ENCODE measurements at regions not wholly inside any gene's neighbourhood (a gene's known extent, or its start where the extent isn't known, plus 50 kb on each side); places are given as distances from the start of the nearest gene placed in this dataset.

DNA sequence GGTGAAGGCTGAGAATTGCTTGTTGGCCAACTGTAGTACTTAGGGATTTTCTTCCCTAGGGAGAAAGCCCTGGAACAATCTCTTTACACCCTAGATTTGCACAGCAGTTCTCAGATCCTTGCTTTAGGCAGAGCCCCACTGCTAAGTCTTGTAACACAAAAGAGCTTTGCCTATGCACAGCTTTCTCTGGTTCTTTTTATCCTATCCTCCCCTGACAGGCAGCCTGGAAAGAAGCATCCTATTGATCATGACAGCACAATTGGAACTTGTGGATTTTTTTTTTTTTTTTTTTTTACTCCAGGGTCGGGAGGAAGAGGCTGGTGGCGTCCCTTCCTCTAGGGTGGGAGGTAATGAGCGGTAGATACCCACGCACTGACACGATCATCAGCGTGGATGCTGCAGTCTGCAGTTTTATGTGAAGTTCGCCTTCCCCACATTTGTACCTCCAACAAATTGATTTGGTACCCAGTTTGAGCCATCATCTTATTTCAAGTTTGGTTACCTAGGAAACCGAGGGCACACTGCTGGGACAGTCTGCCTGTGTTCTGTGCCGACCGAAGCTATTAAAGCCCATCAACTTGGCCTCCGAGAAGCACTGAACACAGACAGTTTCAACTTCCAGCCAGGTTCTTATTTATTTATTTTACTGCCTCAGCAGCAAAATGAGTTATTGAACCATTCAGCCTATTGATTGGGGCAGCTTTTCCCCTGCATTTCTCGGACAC, 110.1 kb downstream of the NRN1 start:
- no peak for DNase-seq
- H3K9me3 ChIP-seq (ENCODE audit: control insufficient read depth, insufficient read depth, low read length), result no peaks in the 10 kb centered on the region
- intact Hi-C loops (cut with micrococcal nuclease), result no loop called here
- no peak overlapping the region for H3K4me3 ChIP-seq (ENCODE audit: low read length)
- TF ChIP-seq, protein P1, sequence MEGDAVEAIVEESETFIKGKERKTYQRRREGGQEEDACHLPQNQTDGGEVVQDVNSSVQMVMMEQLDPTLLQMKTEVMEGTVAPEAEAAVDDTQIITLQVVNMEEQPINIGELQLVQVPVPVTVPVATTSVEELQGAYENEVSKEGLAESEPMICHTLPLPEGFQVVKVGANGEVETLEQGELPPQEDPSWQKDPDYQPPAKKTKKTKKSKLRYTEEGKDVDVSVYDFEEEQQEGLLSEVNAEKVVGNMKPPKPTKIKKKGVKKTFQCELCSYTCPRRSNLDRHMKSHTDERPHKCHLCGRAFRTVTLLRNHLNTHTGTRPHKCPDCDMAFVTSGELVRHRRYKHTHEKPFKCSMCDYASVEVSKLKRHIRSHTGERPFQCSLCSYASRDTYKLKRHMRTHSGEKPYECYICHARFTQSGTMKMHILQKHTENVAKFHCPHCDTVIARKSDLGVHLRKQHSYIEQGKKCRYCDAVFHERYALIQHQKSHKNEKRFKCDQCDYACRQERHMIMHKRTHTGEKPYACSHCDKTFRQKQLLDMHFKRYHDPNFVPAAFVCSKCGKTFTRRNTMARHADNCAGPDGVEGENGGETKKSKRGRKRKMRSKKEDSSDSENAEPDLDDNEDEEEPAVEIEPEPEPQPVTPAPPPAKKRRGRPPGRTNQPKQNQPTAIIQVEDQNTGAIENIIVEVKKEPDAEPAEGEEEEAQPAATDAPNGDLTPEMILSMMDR (IDR thresholded peaks at IDR 0.05), result no peak
- Mint-ChIP-seq H3K9me3 (no peaks in the 10 kb centered on the region), H3K4me3 (no peak overlapping the region), H3K36me3 (no peaks in the 10 kb centered on the region), H3K4me1 (peaks cover 23 to 24% of the 10 kb centered on the region in 2 donors), H3K27me3 (ENCODE audit: low read depth in 2 of 2) (peaks cover 0 to 3% of the 10 kb centered on the region in 2 donors), H3K27ac (no peak overlapping the region)
- H3K27ac ChIP-seq (ENCODE audit: low read length), result no peak overlapping the region
- H3K4me1 ChIP-seq (ENCODE audit: control insufficient read depth, insufficient read depth, low read length), result peaks cover 10% of the 10 kb centered on the region
- no peaks in the 10 kb centered on the region for H3K27me3 ChIP-seq (ENCODE audit: control insufficient read depth, insufficient read depth, low read length)
- ATAC-seq, result no peak
- 90% methylated on average over 12 of the region's 12 CpGs for WGBS (ENCODE audit: insufficient coverage)
- H3K36me3 ChIP-seq (ENCODE audit: control insufficient read depth, insufficient read depth, low read length), result no peaks in the 10 kb centered on the region

DNA sequence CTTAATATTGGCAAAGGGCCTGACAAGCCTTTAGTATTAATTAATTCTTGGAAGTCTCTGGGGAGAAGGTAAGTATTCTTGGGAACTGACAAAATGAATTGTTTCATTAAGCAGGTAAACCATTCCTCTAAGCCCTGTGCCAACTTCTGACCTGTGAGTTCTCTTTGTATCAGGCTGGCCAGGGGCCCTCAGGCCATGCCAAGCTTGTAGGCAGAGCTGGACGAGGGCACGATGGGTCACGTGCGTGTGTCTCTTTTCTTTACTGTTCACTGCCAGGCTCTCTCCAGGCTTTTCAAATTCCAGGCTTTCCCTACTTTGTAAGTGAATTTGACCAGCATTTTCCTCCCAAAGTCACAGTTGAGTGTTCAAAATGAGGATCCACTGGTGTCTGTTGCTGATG, 112.4 kb downstream of the NRN1 start:
- no peak overlapping the region for H3K4me3 ChIP-seq (ENCODE audit: low read length)
- 95% methylated on average over 4 of the region's 4 CpGs for WGBS (ENCODE audit: insufficient coverage)
- no peaks in the 10 kb centered on the region for H3K36me3 ChIP-seq (ENCODE audit: control insufficient read depth, insufficient read depth, low read length)
- Mint-ChIP-seq H3K9me3 (no peaks in the 10 kb centered on the region), H3K27me3 (ENCODE audit: low read depth in 2 of 2) (peaks cover 0 to 3% of the 10 kb centered on the region in 2 donors), H3K4me1 (peaks cover 16 to 17% of the 10 kb centered on the region in 2 donors), H3K27ac (no peak overlapping the region), H3K36me3 (no peaks in the 10 kb centered on the region), H3K4me3 (no peak overlapping the region)
- peaks cover 10% of the 10 kb centered on the region for H3K4me1 ChIP-seq (ENCODE audit: control insufficient read depth, insufficient read depth, low read length)
- H3K27me3 ChIP-seq (ENCODE audit: control insufficient read depth, insufficient read depth, low read length), result no peaks in the 10 kb centered on the region
- intact Hi-C loops (cut with micrococcal nuclease), result loop anchor here (5.0 kb wide), 1 partner anchor 422 kb away; no protein-coding TSS in a partner anchor
- H3K27ac ChIP-seq (ENCODE audit: low read length), result no peak overlapping the region
- ATAC-seq (no peak), DNase-seq (no peak)
- H3K9me3 ChIP-seq (ENCODE audit: control insufficient read depth, insufficient read depth, low read length), result no peaks in the 10 kb centered on the region
- TF ChIP-seq, protein P1 (IDR thresholded peaks at IDR 0.05), result no peak

DNA sequence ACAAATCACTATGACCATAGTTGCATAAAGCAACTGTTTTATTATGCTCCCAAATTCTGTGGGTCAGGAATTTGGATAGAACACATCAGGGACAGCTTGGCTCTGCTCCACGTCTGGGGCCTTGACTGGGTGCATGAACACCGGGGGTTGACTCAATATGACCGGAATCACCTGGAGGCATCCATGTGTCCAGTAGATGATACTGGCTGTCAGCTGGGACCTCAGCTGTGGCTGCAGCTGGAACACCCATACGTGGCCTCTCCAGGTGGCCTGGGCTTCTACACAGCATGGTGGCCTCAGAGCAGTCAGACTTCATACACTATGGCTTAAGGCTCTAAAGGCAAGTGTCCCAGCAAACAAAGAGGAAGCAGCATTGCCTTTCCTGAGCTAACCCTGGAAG, 113.4 kb downstream of the NRN1 start:
- H3K9me3 ChIP-seq (ENCODE audit: control insufficient read depth, insufficient read depth, low read length), result no peaks in the 10 kb centered on the region
- no peak for ATAC-seq
- no peaks in the 10 kb centered on the region for H3K36me3 ChIP-seq (ENCODE audit: control insufficient read depth, insufficient read depth, low read length)
- Mint-ChIP-seq H3K4me1 (peaks cover 8 to 14% of the 10 kb centered on the region in 2 donors), H3K9me3 (no peaks in the 10 kb centered on the region), H3K4me3 (no peak overlapping the region), H3K36me3 (no peaks in the 10 kb centered on the region), H3K27me3 (ENCODE audit: low read depth in 2 of 2) (peaks cover 0 to 3% of the 10 kb centered on the region in 2 donors), H3K27ac (no peak overlapping the region)
- H3K27me3 ChIP-seq (ENCODE audit: control insufficient read depth, insufficient read depth, low read length), result no peaks in the 10 kb centered on the region
- intact Hi-C loops (cut with micrococcal nuclease), result loop anchor here (5.0 kb wide), 1 partner anchor 421 kb away; no protein-coding TSS in a partner anchor
- no peak for DNase-seq
- TF ChIP-seq, protein P1 (IDR thresholded peaks at IDR 0.05), result no peak
- H3K4me3 ChIP-seq (ENCODE audit: low read length), result no peak overlapping the region
- WGBS (ENCODE audit: insufficient coverage), result 96% methylated on average over 4 of the region's 4 CpGs
- H3K4me1 ChIP-seq (ENCODE audit: control insufficient read depth, insufficient read depth, low read length), result peaks cover 10% of the 10 kb centered on the region
- H3K27ac ChIP-seq (ENCODE audit: low read length), result no peak overlapping the region
